ENCODE measurements at regions not wholly inside any gene's neighbourhood (a gene's known extent, or its start where the extent isn't known, plus 50 kb on each side); places are given as distances from the start of the nearest gene placed in this dataset.
"Not testable (repeated sequence)": the region's sequence is repeated elsewhere in the genome, so short reads cannot be mapped to it uniquely, and the experiment has no call there.

- Histone ChIP-seq H3K4me1 (peaks cover 0 to 8% (median 2%) of the 10 kb centered on the region in 4 donors), H3K36me3 (no peaks in the 10 kb centered on the region), H3K27me3 (no peaks in the 10 kb centered on the region), H3K4me3 (no peak overlapping the region), H3K9me3 (no peaks in the 10 kb centered on the region), H3K27ac (peak overlapping the region in 1 of 4 donors; percentile 39)
- TF ChIP-seq CTCF (IDR thresholded peaks at IDR 0.05) (no peak), POLR2A (IDR thresholded peaks at IDR 0.05) (no peak)
- DNase-seq = peak in 2 of 3 donors; percentile 65 to 78
Measured at GRCh38 chr21:35525443-35525842, 476.3 kb upstream of the RUNX1 start.

GRCh38 chr21:35521852-35522505 is 472.9 kb upstream of the RUNX1 start:
- H3K36me3 ChIP-seq = no peaks in the 10 kb centered on the region
- no peak for TF ChIP-seq POLR2A (IDR thresholded peaks at IDR 0.05)
- no peak for TF ChIP-seq CTCF (IDR thresholded peaks at IDR 0.05)
- H3K4me3 ChIP-seq = no peak overlapping the region
- H3K4me1 ChIP-seq = no peaks in the 10 kb centered on the region
- no peak for DNase-seq
- no peak overlapping the region for H3K27ac ChIP-seq
- H3K9me3 ChIP-seq = no peaks in the 10 kb centered on the region
- no peaks in the 10 kb centered on the region for H3K27me3 ChIP-seq

- no peak overlapping the region for H3K4me3 ChIP-seq
- no peaks in the 10 kb centered on the region for H3K27me3 ChIP-seq
- TF ChIP-seq CTCF (IDR thresholded peaks at IDR 0.05) (no peak), POLR2A (IDR thresholded peaks at IDR 0.05) (no peak)
- H3K36me3 ChIP-seq = no peaks in the 10 kb centered on the region
- no peaks in the 10 kb centered on the region for H3K4me1 ChIP-seq
- H3K27ac ChIP-seq = no peak overlapping the region
- DNase-seq = no peak
- H3K9me3 ChIP-seq = no peaks in the 10 kb centered on the region
Measured at GRCh38 chr21:35521293-35521692, 472.2 kb upstream of the RUNX1 start.

GRCh38 chr21:35520856-35521255 is 471.8 kb upstream of the RUNX1 start:
- Histone ChIP-seq H3K27ac (no peak overlapping the region), H3K27me3 (no peaks in the 10 kb centered on the region), H3K9me3 (no peaks in the 10 kb centered on the region), H3K4me1 (no peaks in the 10 kb centered on the region), H3K36me3 (no peaks in the 10 kb centered on the region), H3K4me3 (no peak overlapping the region)
- DNase-seq = no peak
- no peak for TF ChIP-seq POLR2A (IDR thresholded peaks at IDR 0.05)
- TF ChIP-seq CTCF (IDR thresholded peaks at IDR 0.05) = no peak

GRCh38 chr21:35520302-35520701 is 471.2 kb upstream of the RUNX1 start:
- no peaks in the 10 kb centered on the region for H3K4me1 ChIP-seq
- no peak overlapping the region for H3K4me3 ChIP-seq
- no peaks in the 10 kb centered on the region for H3K36me3 ChIP-seq
- DNase-seq = no peak
- no peaks in the 10 kb centered on the region for H3K9me3 ChIP-seq
- no peaks in the 10 kb centered on the region for H3K27me3 ChIP-seq
- no peak for TF ChIP-seq CTCF (IDR thresholded peaks at IDR 0.05)
- TF ChIP-seq POLR2A (IDR thresholded peaks at IDR 0.05) = no peak
- H3K27ac ChIP-seq = no peak overlapping the region

- no peak overlapping the region for H3K4me3 ChIP-seq
- TF ChIP-seq CTCF (IDR thresholded peaks at IDR 0.05) = no peak
- TF ChIP-seq POLR2A (IDR thresholded peaks at IDR 0.05) = no peak
- no peak for DNase-seq
- H3K9me3 ChIP-seq = no peaks in the 10 kb centered on the region
- no peaks in the 10 kb centered on the region for H3K27me3 ChIP-seq
- H3K27ac ChIP-seq = no peak overlapping the region
- H3K4me1 ChIP-seq = no peaks in the 10 kb centered on the region
- no peaks in the 10 kb centered on the region for H3K36me3 ChIP-seq
Measured at GRCh38 chr21:35517865-35518264, 468.8 kb upstream of the RUNX1 start.

GRCh38 chr21:35516292-35516691 is 467.2 kb upstream of the RUNX1 start:
- not testable (repeated sequence) for H3K9me3 ChIP-seq, H3K36me3 ChIP-seq, H3K27me3 ChIP-seq, H3K4me1 ChIP-seq, DNase-seq, H3K4me3 ChIP-seq, H3K27ac ChIP-seq
